H9 (cell line): ENCODE measurements at regions not wholly inside any gene's neighbourhood (a gene's known extent, or its start where the extent isn't known, plus 50 kb on each side); places are given as distances from the start of the nearest gene placed in this dataset.

Experiments
- DNase-seq: peaks from one replicate; pipeline ENCODE4 v3.0.0-alpha.2; 2017
- H2AFZ ChIP-seq: one replicate; pipeline ENCODE4 v1.6.1; 2013; ENCODE audit warnings: mild to moderate bottlenecking, low read length, control low read depth, moderate library complexity
- H2AK5ac ChIP-seq: 2 replicates; pipeline ENCODE4 v1.6.1; 2013; ENCODE audit warnings: low read length, control low read depth, mixed read lengths; ENCODE audit not compliant: insufficient read length
- H2BK120ac ChIP-seq: one replicate; pipeline ENCODE4 v1.6.1; 2013; ENCODE audit warnings: low read depth, mild to moderate bottlenecking, low read length, control low read depth, inconsistent platforms; ENCODE audit not compliant: poor library complexity, severe bottlenecking
- H2BK12ac ChIP-seq: 2 replicates; pipeline ENCODE4 v1.6.1; 2013; ENCODE audit warnings: low read length, control low read depth, mixed read lengths, low read depth; ENCODE audit not compliant: insufficient read length
- H2BK15ac ChIP-seq: 2 replicates; pipeline ENCODE4 v1.6.1; 2013; ENCODE audit warnings: low read depth, low read length, control low read depth
- H2BK20ac ChIP-seq: one replicate; pipeline ENCODE4 v1.6.1; 2013; ENCODE audit warnings: low read depth, mild to moderate bottlenecking, low read length, control low read depth, inconsistent platforms; ENCODE audit not compliant: poor library complexity, severe bottlenecking
- H2BK5ac ChIP-seq: 2 replicates; pipeline ENCODE4 v1.6.1; 2013; ENCODE audit warnings: low read length, control low read depth, mixed read lengths; ENCODE audit not compliant: insufficient read length
- H3K14ac ChIP-seq: 2 replicates; pipeline ENCODE4 v1.6.1; 2013; ENCODE audit warnings: low read length, control low read depth; ENCODE audit not compliant: insufficient read depth
- H3K18ac ChIP-seq: 2 replicates; pipeline ENCODE4 v1.6.1; 2013; ENCODE audit warnings: low read depth, mild to moderate bottlenecking, mixed read lengths, low read length, control low read depth; ENCODE audit not compliant: insufficient read length
- H3K23ac ChIP-seq: 2 replicates; pipeline ENCODE4 v1.6.1; 2013; ENCODE audit warnings: low read length, control low read depth, mixed read lengths, low read depth; ENCODE audit not compliant: insufficient read length
- H3K23me2 ChIP-seq: 2 replicates; pipeline ENCODE4 v1.6.1; 2013; ENCODE audit warnings: low read depth, mild to moderate bottlenecking, mixed read lengths, low read length, control low read depth; ENCODE audit not compliant: insufficient read length, poor library complexity, severe bottlenecking
- H3K27ac ChIP-seq: 2 replicates; pipeline ENCODE4 v1.5.1; 2013; ENCODE audit warnings: low read length, control low read depth, mixed read lengths, low read depth; ENCODE audit not compliant: insufficient read length
- H3K27me3 ChIP-seq: 2 replicates; pipeline ENCODE4 v1.6.1; 2013; ENCODE audit warnings: low read length, control low read depth, inconsistent platforms; ENCODE audit not compliant: insufficient read depth
- H3K4ac ChIP-seq: 2 replicates; pipeline ENCODE4 v1.6.1; 2013; ENCODE audit warnings: low read depth, mild to moderate bottlenecking, control low read depth, inconsistent platforms, low read length, moderate library complexity
- H3K4me1 ChIP-seq: 2 replicates; pipeline ENCODE4 v1.6.1; 2013; ENCODE audit warnings: low read length, control low read depth, inconsistent platforms; ENCODE audit not compliant: insufficient read depth
- H3K4me2 ChIP-seq: 2 replicates; pipeline ENCODE4 v1.6.1; 2013; ENCODE audit warnings: low read length, control low read depth, mixed read lengths; ENCODE audit not compliant: insufficient read length, insufficient read depth
- H3K56ac ChIP-seq: 2 replicates; pipeline ENCODE4 v1.6.1; 2013; ENCODE audit warnings: low read depth, mild to moderate bottlenecking, mixed read lengths, low read length, control low read depth; ENCODE audit not compliant: insufficient read length
- H3K79me1 ChIP-seq: 2 replicates; pipeline ENCODE4 v1.6.1; 2013; ENCODE audit warnings: low read depth, mild to moderate bottlenecking, moderate library complexity, low read length, control low read depth, inconsistent platforms; ENCODE audit not compliant: insufficient read depth, poor library complexity, severe bottlenecking
- H3K79me2 ChIP-seq: 2 replicates; pipeline ENCODE4 v1.6.1; 2013; ENCODE audit warnings: low read length, control low read depth, inconsistent platforms; ENCODE audit not compliant: insufficient read depth
- H3K9ac ChIP-seq: 2 replicates; pipeline ENCODE4 v1.6.1; 2013; ENCODE audit warnings: low read length, control low read depth, mixed read lengths; ENCODE audit not compliant: insufficient read length; ENCODE audit errors: extremely low read depth
- H3K9me3 ChIP-seq: one replicate; pipeline ENCODE4 v1.6.1; 2013; ENCODE audit warnings: low read depth, low read length, inconsistent platforms; ENCODE audit not compliant: control insufficient read depth
- H3T11ph ChIP-seq: one replicate; pipeline ENCODE4 v1.6.1; 2013; ENCODE audit warnings: mild to moderate bottlenecking, low read length, control low read depth, inconsistent platforms
- H4K20me1 ChIP-seq: one replicate; pipeline ENCODE4 v1.6.1; 2013; ENCODE audit not compliant: control insufficient read depth, insufficient read length, insufficient read depth
- H4K5ac ChIP-seq: 2 replicates; pipeline ENCODE4 v1.6.1; 2013; ENCODE audit warnings: low read depth, mild to moderate bottlenecking, mixed read lengths, low read length, control low read depth; ENCODE audit not compliant: insufficient read length
- H4K8ac ChIP-seq: replicated peaks from 2 replicates; pipeline ENCODE4 v1.6.1; 2013; ENCODE audit warnings: low read length, control low read depth, mixed read lengths, low read depth; ENCODE audit not compliant: insufficient read length
- H4K91ac ChIP-seq: 2 replicates; pipeline ENCODE4 v1.6.1; 2013; ENCODE audit warnings: low read depth, mild to moderate bottlenecking, moderate library complexity, mixed read lengths, low read length, control low read depth; ENCODE audit not compliant: insufficient read length
- H3K27ac Mint-ChIP-seq, 3 experiments: 2 replicates in 2 of 3; 3 replicates in 1 of 3; pipeline ENCODE4 v1.8.0; 2020 to 2021; ENCODE audit warnings: mixed read lengths in 3 of 3, mild to moderate bottlenecking in 1 of 3, moderate library complexity in 1 of 3
- H3K27me3 Mint-ChIP-seq: 2 replicates; pipeline ENCODE4 v1.8.0; 2021; ENCODE audit warnings: low read depth, mild to moderate bottlenecking, moderate library complexity, mixed read lengths
- H3K36me3 Mint-ChIP-seq, 3 experiments: 2 replicates in 2 of 3; 3 replicates in 1 of 3; pipeline ENCODE4 v1.8.0; 2020 to 2021; ENCODE audit warnings: low read depth in 3 of 3, mixed read lengths in 3 of 3; ENCODE audit not compliant: insufficient read depth in 1 of 3
- H3K4me1 Mint-ChIP-seq, 2 experiments: 2 replicates each; pipeline ENCODE4 v1.8.0; 2020; ENCODE audit warnings: mixed read lengths in 2 of 2
- H3K4me3 Mint-ChIP-seq, 2 experiments: 2 replicates in 1 of 2; 3 replicates in 1 of 2; pipeline ENCODE4 v1.8.0; 2020 to 2021; ENCODE audit warnings: mild to moderate bottlenecking in 2 of 2, mixed read lengths in 2 of 2, moderate library complexity in 1 of 2
- H3K9me3 Mint-ChIP-seq, 2 experiments: 2 replicates in 1 of 2; 3 replicates in 1 of 2; pipeline ENCODE4 v1.8.0; 2020; ENCODE audit warnings: mild to moderate bottlenecking in 2 of 2, mixed read lengths in 2 of 2, moderate library complexity in 1 of 2
- WGBS: extraction: QIAGEN DNeasy Blood & Tissue Kit; methylation state at CpG from one replicate; pipeline ENCODE4 v1.1.7; 2013; ENCODE audit warnings: missing lambda C conversion rate, low lambda C conversion rate, mixed read lengths; ENCODE audit not compliant: insufficient read length; ENCODE audit errors: extremely low coverage; 5-methylcytosine and 5-hydroxymethylcytosine counted together
- TF ChIP-seq, protein P1 (sequence below): fragments of 200-600 bp; sonication (generic); conservative IDR thresholded peaks from 3 replicates; pipeline ENCODE4 v1.8.0; 2021; ENCODE audit warnings: antibody characterized with exemption, mild to moderate bottlenecking

DNA sequence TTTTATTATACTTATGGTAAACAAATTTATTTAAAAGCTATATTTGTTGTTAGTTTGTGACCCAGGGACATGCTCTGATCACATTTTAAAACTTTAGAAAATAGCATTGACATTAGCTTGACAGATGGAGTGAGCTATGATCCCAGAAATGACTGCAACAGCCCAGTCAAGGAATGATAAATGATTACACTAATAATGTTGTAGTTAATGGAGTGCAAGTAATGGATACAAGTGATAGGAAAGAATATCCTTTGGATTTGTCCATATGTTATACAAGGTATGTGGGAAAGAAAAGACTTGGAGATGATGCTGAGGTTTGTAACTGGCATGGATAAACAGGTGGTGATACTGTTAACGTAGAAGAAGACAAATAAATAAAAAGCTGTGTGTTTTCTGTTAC, 1908.7 kb downstream of the MRPL39 start:
- no peaks in the 10 kb centered on the region for H3K23me2 ChIP-seq
- H4K8ac ChIP-seq: no peak overlapping the region
- H3K4me1 ChIP-seq: no peaks in the 10 kb centered on the region
- TF ChIP-seq, protein P1, sequence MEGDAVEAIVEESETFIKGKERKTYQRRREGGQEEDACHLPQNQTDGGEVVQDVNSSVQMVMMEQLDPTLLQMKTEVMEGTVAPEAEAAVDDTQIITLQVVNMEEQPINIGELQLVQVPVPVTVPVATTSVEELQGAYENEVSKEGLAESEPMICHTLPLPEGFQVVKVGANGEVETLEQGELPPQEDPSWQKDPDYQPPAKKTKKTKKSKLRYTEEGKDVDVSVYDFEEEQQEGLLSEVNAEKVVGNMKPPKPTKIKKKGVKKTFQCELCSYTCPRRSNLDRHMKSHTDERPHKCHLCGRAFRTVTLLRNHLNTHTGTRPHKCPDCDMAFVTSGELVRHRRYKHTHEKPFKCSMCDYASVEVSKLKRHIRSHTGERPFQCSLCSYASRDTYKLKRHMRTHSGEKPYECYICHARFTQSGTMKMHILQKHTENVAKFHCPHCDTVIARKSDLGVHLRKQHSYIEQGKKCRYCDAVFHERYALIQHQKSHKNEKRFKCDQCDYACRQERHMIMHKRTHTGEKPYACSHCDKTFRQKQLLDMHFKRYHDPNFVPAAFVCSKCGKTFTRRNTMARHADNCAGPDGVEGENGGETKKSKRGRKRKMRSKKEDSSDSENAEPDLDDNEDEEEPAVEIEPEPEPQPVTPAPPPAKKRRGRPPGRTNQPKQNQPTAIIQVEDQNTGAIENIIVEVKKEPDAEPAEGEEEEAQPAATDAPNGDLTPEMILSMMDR: no peak
- no peak overlapping the region for H3K9ac ChIP-seq
- no peaks in the 10 kb centered on the region for H3K79me1 ChIP-seq
- no peak overlapping the region for H3K4ac ChIP-seq
- no peak overlapping the region for H4K91ac ChIP-seq
- no peak for DNase-seq
- WGBS: no CpG with 5 or more reads among the region's 1 CpG
- H3K27me3 ChIP-seq: no peaks in the 10 kb centered on the region
- H3K9me3 ChIP-seq: no peaks in the 10 kb centered on the region
- H3K4me1 Mint-ChIP-seq: no peaks in the 10 kb centered on the region
- H2BK20ac ChIP-seq: no peak overlapping the region
- H2BK12ac ChIP-seq: no peak overlapping the region
- no peak overlapping the region for H3K23ac ChIP-seq
- no peak overlapping the region for H2BK5ac ChIP-seq
- no peak overlapping the region for H3K56ac ChIP-seq
- H3K27ac ChIP-seq: no peak overlapping the region
- H3K9me3 Mint-ChIP-seq: peaks cover 58 to 77% of the 10 kb centered on the region in 2 experiments
- no peak overlapping the region for H3K4me2 ChIP-seq
- H3K4me3 Mint-ChIP-seq: no peak overlapping the region
- H3K27ac Mint-ChIP-seq: no peak overlapping the region
- no peak overlapping the region for H2AFZ ChIP-seq
- no peak overlapping the region for H4K5ac ChIP-seq
- no peaks in the 10 kb centered on the region; the same call in 1 of the 2 replicates for H3K27me3 Mint-ChIP-seq
- no peak overlapping the region for H2BK15ac ChIP-seq
- H2AK5ac ChIP-seq: no peak overlapping the region
- no peak overlapping the region for H3T11ph ChIP-seq
- H3K18ac ChIP-seq: no peak overlapping the region
- no peaks in the 10 kb centered on the region for H4K20me1 ChIP-seq
- H2BK120ac ChIP-seq: no peak overlapping the region
- H3K36me3 Mint-ChIP-seq: peaks cover 16 to 23% (median 22%) of the 10 kb centered on the region in 3 experiments
- no peak overlapping the region for H3K14ac ChIP-seq
- H3K79me2 ChIP-seq: no peaks in the 10 kb centered on the region
